HG03378 (cell line): ENCODE measurements at regions not wholly inside any gene's neighbourhood (a gene's known extent, or its start where the extent isn't known, plus 50 kb on each side); places are given as distances from the start of the nearest gene placed in this dataset.

Experiments used
- ATAC-seq: cut with Tn5 transposase; IDR thresholded peaks from one replicate; pipeline ENCODE4 v1.9.1; 2021; ENCODE audit warnings: mild to moderate bottlenecking, moderate library complexity; ENCODE audit not compliant: unreplicated experiment

DNA sequence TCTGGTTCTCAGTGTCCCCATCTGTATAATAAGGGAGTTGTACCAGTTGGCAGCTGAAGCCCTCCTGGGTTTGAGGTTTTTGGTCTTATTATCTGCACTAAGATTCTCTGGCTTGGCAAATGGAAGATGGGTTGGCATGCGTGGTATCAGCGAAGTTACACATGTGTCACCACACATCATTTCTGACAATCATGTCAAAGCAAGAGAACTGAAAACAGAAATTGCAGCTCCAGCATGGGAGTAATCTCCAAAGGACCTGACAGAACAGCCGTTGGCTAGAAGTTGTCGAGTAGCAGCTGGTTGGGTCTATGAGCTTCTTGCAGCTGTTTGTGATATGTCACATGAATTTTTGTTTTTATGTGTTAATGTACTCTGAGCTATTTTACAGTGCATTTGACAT is 317.4 kb downstream of the SLC4A3 start:
- no peak for ATAC-seq

DNA sequence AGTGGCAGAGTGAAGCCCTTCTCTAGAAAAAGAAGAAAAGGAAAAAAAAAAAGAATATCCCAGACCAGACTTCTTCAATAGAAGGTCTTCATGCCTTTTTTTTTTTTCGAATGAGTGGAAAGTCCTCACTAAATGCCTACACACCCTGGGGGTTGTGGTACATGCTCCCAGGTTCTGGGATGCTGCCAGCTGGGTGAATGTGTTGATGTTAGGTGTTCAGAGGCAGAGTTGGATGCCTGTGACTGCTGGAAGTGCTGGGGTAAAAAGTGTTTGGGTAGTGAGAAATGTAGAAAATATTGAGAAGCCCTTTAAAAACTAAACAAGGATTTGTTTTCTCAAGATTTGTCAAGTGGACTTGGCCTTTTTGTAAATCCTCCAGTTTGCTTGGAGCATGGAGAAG is 318.6 kb downstream of the SLC4A3 start:
- ATAC-seq = no peak

DNA sequence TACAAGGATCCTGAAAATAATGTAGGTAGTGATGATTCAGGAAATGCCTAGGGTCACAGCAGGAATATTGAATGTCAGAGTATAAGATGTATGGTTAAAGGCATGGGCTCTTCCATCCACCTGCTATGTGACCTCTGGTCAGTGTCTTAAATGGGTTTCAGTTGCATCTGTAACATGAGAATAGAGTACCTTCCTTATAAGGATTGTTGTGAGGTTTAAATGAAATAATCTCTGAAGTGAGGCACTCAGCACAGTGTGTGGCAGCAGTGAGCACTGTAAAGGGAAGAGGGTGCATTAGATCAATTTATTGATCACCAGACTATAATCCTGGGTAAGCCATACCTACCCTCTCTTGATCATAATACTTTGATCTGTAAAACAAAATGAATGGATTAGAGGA is 319.1 kb downstream of the SLC4A3 start:
- ATAC-seq = no peak

DNA sequence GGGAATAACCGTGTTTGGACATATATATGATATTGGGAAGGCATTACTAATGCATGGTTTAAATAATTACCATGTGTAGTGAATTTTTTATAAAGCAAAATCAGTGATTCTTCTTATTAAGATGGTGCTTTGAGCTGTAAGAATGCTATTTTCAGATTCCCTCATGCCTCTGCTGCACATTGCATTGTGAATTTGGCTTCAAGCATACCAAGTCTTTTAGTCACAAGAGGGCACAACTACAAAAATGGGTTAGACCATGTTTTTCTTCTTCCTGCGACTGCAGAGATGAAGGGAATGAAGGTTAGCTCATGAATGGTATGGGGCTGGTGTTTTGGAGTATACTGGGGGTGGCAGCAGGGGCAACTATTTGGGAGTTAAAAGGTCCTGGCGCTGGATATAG is 320.1 kb downstream of the SLC4A3 start:
- no peak for ATAC-seq

DNA sequence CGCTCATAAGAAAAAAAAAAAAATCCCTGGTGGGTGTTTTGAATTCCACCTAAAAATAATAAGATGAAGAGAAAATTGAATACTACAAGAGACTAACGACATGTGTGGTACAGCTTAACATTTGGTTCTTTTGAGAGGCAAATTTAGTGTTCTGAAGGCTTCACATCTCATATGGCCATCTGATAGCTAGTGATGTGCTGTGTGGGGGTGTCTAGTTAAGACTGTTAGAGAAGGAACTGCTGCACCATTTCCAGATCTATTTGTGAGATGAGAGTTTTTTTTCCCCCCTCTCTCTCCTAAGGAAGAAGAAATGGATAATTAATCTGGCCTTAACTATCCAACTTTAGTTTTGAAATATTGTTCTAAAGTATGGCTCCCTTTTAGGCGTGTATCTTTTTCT is 321.6 kb downstream of the SLC4A3 start:
- ATAC-seq = no peak

DNA sequence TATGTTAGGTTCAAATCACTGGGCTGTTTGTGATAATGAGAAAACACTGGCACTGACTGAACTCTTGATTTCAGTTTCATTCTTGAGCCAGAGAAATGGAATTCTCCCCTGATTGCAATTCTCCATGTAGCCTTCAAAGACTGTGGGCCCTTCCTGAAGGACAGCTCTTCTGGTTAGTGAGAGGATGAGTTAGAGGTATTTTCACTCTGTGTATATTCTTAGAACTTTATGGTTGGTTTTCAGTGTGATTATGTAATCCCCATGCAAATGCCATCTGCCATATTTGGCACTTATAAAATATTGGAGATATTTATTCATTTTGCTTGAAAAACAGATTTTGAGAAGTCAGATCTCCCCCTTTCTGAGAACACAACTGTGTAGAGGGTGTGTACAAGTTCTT is 323.7 kb downstream of the SLC4A3 start:
- ATAC-seq = no peak

DNA sequence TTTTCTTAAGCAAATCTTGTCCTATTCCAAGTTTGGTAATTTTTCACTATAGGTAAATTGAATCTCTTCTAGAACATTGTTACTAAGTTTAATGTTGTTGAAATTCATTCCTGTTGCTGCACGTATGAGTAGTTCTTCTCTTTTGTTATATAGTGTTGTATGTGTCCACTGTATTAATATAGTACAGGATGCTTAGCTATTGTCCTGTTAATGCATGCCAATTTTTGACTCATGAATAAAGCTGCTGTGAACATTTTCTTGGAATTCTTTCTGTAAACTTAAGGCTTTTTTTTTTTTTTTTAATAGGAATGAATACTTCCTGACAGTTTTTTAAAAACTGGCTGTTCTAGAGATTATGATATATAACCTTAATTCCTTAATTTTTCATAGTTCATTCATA is 326.9 kb downstream of the SLC4A3 start:
- no peak for ATAC-seq

DNA sequence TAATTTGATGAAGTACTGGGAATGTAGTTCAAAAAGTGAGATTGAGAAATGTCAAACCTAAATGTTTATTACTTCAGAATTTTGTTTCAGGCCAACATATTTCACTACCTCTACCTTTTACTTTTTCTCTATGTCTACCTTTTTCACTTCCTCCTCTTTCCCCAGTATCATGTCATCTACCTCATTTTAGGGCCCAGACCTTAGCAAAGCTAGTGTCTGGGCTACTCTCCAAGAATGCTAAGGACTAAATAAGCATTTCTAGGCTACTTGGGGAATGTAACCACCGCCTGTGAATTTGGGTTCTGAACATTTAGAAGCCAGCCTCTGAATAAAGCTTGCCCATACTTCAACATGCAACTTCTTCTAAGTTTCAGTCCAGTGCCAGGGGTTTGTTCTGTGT is 330.4 kb downstream of the SLC4A3 start:
- ATAC-seq = no peak

DNA sequence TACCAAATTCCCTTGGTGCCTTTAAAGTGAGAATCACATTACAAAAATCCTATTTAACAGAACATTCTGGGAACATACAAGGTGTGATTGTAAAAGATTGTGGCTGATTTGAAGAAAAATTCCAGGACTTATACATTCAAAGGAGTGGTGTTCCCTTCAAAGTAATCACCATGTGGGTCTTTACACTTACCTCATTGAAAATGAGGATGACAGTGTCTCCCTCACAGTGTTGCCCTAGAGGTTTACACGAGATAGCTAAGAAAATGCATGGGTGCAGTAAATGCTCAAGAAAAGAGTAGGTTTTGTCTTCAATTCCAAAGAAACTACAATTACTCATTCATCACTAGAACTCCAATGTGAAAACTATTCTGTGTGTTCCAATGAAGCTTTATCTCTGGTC is 331.5 kb downstream of the SLC4A3 start:
- no peak for ATAC-seq

DNA sequence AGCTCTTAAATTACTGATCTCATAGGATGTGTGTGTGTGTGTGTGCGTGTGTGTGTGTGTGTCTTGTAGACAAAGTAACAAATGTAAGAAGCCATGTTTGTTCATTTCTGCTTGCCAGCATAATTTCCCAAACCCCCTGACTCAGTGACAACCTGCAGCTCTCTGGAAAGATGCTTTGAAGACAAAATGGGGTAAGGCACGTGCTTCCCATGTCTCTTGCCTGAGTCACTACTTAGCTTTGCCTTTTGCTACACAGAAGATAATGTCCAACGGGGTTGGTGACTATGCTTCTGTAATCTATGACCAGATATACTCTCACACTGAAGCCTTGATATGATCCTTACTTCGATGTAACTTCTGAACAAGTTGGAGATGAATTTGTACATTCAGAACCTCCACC is 332.0 kb downstream of the SLC4A3 start:
- no peak for ATAC-seq

DNA sequence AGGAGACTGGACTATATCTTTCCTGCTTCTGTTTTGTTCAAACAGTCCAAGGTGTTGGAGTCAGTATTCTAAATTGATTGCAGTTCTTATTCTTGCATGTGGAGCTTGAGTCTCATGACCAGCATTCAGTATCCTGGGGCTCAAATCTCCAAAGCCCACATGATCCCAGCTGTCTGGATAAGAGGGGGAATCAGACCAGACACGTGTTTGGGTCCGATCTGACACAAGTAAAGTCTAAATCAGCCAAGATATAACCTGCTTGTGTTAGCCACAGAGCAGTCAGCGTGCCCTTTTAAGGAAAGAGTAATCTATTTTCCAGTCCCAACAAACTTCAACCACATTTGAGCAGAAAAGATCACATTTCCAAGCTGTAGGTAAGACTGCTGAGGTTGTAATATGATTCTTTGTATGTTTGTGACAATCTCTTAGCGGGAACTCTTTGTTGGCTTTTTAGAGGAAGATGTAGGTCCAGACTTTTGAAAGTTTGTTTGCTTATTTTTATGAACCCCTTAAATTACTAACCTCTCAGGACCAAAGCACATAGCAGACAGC is 334.6 kb downstream of the SLC4A3 start:
- no peak for ATAC-seq

DNA sequence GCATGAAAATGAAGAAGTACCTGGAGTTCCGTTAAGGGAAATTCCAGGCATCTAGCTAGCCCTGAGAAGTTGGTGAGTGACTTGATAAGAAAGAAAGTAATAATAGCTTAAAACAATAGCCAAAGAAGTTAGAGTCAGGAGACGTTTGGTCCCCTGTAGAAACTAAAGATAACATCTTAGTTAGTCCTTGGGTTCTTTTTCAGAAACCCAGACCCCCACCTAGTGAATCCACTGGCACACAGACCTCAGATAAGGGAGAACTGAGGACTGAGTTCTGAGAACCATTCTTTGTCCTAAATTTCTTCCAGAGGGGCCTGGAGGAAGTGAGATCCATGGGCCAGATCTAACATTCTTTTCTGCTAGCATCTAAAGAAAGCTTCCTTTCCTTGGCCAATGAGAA is 335.4 kb downstream of the SLC4A3 start:
- ATAC-seq = no peak

DNA sequence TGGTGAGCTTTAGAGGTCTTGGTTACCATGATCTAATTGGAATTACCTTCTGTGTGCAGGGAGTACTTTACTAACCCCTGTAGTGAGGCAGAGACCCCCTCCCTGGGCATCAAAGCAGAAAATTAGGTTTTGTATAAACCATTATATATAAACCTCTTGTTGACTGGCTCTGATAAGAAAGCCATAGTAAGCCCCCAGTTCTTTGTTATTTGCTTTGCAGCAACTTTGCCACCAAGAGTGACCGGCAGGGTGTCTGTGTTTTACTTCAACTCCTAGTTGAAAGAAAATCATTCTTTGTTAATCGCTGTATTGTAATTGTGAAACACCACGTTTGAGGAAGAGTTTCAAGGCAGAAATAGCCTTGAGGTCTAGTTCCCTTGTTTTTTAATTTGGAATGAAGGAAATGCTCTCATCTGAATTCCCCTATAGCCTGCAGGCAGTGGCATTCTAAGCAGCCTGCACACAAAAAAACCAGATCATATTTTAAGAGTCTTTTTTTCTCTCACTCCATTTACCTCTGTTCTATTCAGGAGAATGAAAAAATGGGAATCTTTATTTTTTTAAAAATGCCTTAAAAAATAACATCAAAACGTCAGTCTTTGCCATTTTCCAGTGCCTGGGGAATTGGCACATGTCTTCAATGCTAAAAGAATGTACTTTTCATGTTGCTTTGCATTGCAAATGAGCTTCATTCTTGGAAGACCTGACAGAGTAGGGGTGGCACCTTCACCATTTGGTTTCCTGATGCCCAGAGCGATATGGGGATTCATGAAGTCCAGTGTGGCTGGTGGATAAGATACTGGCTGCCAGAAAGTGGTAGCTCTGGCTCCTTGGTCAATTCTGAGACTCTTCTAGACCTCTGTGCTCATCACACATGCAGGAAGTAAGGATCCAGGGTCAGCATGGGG is 338.1 kb downstream of the SLC4A3 start:
- ATAC-seq = no peak

DNA sequence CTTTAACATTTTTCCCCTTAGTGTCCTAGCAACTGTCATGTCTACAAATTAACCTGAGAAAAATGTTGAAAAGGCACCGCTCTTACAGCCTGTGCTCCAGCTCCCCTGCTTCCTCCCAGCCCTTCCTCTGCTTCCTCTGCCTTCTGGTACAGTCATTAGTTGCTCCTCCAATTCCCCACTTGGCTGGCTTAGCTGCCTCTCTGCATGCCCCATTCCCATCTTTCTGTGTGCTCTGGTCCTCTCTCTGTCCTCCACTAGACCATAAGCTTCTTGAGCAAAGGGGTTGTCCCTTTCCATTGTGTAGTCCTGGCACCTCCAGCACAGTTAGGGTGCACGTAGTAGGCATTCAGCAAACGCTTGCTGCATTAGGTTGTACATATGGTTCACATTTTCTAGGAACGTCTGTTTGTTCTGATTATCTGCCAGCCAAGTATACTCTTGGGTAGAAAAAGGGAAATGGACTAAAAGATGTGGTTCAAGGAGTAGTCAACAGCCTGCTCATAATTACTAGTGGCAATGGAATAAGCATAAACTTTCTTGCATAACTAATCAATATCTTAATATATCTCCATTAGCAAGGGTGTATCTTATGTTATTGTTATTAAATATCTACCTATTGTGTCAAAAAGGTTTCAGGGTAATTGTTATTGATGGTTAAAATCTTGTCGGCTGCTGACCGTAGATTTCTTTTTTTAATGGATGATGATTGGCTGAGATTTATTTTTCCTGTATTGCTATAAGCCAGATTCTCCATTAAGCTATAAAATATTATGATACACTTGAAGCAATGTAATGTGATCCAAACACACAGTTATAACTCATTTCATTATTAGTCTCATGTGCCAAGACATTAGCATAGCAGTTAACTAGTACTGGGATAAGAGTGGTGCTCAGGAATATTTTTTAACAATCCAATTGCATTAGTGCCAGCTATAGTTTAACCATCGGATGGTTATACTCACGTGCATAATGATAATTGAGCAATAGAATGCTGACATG is 340.1 kb downstream of the SLC4A3 start:
- ATAC-seq = no peak

DNA sequence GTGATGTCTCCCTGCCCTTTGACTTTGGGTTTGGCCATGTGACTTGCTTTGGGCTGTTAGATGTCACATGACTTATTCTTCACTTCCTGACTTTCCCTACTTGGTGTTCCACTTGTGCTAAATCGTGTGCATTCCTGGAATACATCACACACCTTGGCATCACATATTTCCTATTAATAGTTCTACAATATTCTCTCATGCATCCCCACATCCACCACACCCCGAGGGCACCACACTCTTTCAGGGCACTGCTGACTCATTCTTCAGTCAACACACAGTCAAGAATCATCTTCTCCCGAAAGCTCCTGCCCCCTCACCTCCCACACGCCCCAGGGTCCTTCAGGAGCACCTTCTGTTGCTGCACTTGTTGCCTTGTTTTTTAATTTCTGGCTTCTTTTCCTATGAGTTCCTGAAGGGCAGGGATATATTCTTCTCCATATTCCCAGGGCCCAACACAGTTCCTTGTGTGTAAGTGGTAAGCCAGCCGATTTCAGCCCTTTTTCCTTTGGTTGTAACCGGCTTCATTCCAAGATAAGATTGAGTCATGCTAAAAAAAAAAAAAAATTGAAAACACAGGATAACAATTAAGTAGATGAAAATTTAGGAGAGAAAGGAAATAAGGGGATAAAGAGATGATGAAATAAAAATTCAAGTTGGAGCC is 341.4 kb downstream of the SLC4A3 start:
- ATAC-seq = no peak

DNA sequence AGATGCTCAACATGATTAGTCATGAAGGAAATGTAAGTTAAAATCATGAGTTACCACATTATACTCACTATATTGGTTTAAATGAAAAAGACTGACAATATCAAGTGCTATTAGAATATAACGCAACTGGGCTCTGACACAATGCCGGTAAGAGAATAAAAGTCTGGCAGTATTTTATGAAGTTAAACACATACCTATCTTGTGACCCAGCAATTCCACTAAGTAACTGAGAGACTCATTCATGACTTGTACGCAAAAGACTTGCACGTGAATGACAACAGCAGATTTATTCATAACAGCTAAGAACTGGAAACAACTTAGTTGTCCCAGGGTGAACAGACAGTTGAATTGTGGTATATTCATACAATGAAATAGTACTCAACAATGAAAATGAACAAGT is 342.1 kb downstream of the SLC4A3 start:
- no peak for ATAC-seq

DNA sequence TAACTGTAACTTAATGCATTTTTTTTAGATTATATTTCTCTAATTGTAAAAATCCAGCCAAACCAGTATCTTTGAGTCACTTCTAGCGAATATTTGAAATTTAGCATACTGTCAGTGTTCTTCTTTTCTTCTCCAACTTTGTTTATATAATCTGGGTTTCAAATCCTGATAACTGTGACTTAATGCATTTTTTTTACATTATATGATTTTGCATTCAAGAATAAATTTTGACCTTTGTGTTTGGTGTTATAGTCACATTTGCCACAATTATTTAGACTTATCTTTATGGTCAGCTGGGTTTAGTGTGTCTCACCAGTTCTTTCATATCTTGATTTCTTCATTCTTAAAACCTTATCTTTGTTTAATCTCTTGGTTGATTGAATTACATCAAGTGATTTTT is 345.7 kb downstream of the SLC4A3 start:
- no peak for ATAC-seq

DNA sequence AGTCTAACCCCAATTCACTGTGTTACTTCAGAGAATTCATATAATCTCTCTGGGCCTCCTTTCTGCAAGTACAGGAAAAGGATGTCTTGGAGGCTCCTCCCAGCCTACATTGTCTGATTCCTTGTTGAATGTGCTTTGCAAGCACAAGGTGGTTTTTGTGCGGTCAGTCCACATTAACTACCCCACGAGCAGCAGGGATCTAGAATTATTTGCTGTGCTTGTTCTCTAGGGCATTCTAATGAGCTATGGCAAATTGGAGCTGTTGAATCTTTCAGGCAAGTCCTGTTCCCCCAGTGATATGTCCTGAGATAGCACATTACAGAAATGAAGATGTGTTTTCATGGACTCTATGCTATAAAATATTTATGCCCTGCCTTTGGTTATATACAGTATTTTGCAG is 349.4 kb downstream of the SLC4A3 start:
- no peak for ATAC-seq

DNA sequence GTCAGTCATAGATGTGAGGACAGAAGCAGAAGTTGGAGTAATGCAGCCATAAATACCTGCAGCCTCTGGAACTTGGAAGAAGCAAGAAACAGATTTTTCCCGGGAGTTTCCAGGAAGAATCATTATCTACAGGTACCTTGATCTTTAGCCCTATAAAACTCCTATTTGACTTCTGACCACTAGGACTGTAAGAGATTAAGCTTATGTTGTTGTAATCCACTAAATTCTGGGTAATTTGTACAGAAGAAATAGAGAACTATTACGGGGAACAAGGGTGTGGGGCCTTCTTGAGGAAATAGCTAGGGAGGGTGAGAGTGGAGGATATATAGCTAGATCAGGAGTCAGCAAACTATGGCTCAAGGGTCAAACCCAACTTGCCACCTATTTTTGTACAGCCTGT is 353.2 kb downstream of the SLC4A3 start:
- ATAC-seq = no peak

DNA sequence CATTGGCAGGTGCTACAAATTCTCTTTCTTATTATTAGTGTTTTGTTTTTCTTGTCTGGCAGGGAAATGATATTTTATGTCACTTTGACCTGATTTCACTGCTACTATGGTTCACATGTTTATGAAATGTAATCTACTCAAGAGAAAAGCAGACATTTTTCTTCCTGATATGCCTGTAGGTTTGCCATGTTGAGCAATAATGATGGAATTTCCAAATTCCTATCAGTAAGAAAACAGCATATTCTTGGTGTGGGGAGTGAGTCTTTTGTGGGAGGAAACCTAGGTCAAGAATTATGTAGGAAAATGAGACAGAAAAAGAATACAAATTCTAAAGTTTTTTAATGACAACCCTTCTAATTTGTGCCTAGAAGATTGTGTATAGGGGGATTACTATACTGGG is 356.4 kb downstream of the SLC4A3 start:
- no peak for ATAC-seq

DNA sequence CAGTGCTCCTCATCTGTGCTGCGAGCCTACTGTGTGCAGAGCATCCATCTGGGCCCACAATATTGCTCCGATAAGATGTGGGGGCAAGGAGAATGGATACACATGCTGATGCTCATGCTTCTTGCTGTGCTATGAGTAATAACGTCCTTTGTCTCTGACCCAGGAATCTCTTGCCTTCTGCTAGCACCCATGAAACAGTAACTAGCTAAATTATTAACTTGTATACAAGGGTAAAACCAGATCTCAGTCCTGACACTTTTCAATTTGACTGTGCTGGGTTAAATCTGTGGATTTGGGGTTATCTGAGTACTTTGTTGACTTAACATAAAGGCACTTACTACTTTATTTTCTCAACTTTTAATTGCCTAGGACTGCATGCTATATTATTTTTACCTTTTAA is 357.6 kb downstream of the SLC4A3 start:
- ATAC-seq = no peak
